ENCODE measurements at regions not wholly inside any gene's neighbourhood (a gene's known extent, or its start where the extent isn't known, plus 50 kb on each side); places are given as distances from the start of the nearest gene placed in this dataset.

DNA sequence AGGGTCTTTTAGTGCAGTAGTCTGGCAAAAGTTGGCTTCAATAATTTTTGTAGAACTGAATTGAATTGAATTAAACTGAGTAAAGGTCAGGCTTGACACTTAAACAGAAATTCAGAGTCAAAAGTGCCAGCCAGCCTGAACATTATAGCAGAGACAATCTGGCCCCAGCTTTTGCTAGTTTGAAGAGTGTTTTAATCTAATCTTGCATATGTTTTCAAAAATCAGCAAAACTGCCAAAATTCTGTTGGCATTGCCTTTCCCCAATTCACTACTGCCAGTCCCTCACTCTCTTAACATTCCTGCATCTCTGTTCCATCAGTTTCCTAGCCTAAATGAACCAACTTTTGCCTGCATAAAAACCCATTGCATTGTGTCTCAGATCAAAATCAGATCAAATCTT lies 403.8 kb downstream of the NUF2 start:
- TF ChIP-seq CTCF (IDR thresholded peaks at IDR 0.05) (no peak), POLR2A (IDR thresholded peaks at IDR 0.05) (no peak)

Data from testis (tissue), 2 donors.